ENCODE measurements at regions not wholly inside any gene's neighbourhood (a gene's known extent, or its start where the extent isn't known, plus 50 kb on each side); places are given as distances from the start of the nearest gene placed in this dataset.
"Not testable (repeated sequence)": the region's sequence is repeated elsewhere in the genome, so short reads cannot be mapped to it uniquely, and the experiment has no call there.

DNA sequence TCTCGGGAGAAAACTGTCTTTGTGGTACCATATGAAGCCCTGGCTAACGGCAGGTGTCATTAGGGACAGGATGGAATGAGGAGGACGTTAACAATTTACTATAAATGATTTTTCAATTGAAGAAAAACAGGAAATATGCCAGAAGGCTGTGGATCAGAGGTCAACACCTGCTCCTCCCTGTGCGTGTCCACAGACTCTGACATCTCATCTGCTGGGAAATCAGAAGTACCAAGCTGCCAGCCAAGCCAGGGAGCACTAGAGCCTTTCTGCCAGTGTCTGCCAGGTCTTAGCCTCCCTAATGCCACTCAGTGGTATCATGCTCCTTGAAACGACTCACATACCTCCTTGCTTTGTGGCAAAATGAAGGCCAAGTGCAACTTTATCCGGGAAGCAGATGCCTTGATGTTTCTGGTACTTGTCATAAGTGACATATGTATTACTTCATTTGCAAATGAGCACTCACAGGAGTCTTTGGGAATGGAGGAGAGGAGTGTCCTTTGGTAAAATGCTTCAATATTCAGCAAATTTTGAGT is 541.1 kb downstream of the SATB2 start:
- DNase-seq (ENCODE audit: low spot score) = no peak

DNA sequence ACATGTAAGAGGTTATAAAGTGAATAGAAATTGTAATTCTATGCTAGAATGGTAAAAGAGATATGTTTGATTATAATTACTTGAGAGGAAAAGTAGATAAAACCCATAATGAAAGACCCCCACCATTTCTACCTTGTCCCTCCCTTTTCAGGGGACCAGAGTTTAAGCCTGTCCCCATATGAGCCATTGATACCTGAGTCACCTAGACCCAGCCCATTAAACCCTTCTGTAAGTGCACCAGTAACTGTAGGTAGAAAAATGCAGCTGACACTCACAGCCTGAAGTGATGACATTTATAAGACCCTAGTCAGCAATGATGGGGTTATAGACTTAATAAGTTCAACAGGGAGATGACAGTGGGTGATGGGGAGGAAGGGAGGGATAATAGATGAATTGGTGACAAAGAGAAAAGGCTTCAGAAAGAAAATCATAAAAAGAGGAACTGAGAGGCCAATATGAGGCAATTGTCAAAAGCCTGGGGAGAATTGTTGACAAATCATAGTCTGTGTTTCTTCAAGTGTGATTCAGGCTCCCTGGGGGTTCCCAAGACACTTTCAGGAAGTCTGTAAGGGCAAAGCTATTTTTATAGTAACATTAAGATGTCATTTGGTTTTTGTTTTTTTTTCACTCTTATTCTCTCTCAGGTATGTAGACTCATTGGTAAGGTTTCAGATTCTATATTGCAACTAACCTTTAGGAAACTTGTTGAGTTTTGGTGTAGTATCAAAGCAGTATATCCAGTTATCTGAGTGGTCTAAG is 544.2 kb downstream of the SATB2 start:
- DNase-seq (ENCODE audit: low spot score) = no peak

DNA sequence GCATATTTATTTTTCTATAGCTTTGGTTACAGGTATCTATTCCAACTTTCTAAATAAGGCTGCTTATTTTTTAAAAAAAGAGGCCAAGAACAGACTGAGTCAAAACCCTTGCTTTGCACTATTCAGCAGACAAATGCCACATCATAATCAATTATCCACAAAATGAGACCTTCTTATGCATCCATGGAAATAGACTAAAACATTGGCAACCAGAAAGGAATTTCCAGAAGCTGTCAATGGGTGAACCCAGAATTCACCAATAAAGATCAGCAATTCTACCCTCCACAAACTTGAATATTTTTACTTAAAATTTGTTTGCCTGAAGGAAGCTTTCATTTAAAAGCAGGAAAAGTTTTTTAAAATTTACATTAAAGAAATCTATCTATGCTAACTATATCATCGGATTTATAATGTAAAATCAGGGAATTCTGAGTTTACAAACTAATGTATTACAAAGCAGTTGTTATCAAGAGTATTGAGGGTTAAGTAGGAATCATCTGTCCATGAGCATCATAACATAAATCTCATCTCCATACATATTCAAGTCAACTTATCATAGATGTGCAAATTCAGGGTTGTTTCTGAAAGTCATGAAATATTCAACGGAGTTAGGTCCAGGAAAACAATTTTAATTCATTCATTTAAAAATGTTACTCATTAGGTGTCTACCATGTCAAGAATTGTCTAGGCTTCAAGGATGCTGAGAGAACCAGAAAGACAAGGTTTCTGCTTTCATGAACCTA is 548.0 kb downstream of the SATB2 start:
- no peak for DNase-seq (ENCODE audit: low spot score)

DNA sequence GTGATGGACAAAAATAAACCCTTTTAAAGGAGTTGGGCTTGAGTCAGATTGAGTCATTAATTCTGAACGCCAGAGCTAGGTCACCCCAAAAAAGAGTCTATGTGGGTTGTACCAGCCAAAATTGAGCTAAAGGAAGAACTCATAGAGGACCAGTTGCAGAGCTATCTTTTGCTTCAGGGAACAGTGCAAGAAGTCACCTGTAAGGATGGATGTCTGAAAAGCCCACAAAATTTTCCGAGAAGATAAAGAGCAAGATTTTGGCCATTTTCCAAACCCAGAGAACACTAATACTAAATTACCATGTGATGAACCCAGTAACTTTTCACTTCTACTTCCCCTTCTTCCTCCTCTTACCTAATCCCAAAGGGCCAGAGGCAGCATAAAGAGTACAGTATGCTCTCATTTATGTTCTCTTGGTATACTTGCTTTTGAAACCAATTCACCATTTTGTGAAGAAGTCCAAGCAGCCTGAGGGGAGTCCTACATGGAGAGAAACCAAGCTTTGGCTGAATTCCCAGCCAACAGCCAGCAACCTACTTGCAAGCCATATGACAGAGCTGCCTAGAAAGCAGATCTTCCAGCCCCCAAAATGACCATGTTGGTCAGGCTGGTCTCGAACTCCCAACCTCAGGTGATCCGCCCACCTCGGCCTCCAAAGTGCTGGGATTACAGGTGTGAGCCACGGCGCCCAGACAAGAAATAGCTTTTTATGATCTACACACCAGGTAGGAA is 551.7 kb downstream of the SATB2 start:
- no peak for DNase-seq (ENCODE audit: low spot score)

DNA sequence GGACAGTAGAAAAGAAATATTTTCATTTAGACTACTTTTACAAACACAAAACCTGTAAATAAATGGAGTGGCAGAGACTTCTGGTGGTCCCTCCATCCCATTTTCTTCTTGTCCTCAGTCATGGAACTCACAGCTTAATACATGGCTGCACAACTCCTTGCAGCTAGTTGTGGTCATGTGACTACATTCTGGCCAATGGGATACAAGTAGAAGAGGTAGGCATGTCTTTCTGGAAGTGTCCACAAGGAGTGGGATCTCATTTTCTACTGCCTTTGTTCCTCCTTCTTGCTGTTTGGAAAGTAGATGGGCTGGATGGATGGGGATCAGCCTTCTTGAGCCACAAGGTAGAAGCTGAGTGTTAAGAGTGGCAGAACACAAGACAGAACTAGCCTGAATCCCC is 555.8 kb downstream of the SATB2 start:
- no peak for DNase-seq (ENCODE audit: low spot score)

DNA sequence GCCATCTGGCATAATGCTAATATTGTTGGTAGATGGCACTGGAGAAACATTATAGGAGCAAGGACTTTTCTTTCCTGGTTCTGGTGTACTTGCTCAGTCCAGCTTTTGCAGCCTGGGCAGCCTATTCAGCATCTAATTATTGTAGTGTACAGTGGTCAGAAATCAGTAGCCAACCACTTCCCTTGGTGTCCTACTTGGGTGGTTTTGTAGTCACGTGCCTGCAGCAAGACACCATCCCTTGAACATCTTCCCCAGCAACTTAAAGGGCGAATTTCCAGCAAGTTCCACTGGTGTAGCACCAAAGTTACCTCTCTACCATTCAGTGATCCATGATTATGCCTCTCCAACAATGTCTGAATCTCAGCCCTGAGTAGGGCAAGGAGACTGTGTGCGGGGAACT is 557.6 kb downstream of the SATB2 start:
- no peak for DNase-seq (ENCODE audit: low spot score)

DNA sequence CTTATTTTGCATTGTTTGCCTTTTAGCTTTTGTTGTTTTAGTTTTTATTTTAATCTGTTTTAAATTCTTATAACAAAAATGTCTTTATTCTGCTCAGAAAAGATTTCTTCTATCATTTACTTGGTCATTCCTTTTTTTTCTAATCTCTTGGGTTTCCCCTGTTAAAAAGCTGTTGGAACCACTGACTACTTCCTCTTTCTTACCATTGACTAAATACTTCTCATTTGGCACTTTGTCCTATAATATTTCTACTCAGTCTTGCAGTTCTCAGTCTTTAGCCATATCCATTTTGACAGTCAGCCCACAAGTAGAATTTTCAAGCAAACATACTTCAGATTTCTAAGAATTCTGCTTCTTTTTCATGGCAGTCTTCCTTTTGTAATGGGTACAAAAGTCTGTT is 567.2 kb downstream of the SATB2 start:
- DNase-seq (ENCODE audit: low spot score) = no peak

DNA sequence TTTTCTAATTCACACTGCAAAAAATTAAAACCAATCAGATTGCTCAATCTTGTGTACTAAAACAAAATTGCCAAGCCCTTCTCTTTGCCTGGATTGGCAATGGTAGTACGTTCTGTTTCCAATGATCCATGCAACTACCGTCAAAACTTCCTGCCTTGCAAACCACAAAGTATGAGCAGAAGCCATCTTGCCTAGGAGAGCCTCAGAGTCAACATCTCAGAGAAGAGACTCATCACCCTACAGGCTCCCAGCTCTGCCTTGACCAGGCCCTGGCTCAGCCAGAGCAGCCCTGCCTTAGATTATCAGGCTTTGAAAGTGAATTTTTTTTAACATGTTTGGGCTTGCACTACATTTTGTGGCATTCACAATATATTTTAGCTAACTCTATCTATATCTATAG is 574.1 kb downstream of the SATB2 start:
- no peak for DNase-seq (ENCODE audit: low spot score)

DNA sequence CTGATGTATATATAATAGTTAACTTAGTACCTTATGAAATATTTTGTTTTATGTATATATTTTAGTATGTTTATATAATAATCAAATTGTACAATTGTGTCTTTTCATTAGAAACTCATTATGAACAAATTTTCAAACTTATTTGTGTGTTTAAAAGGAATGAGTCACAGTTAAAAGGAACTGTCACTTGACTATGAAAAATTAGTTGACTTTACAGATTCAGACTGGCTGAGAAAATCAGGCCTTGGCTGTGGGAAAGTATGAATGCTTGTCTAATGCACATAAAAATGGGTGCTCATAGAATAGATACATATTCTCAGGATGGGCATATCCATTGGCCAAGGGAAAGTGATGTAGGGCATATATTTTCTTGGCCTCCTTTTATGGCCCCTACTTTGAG is 576.8 kb downstream of the SATB2 start:
- DNase-seq (ENCODE audit: low spot score) = no peak

DNA sequence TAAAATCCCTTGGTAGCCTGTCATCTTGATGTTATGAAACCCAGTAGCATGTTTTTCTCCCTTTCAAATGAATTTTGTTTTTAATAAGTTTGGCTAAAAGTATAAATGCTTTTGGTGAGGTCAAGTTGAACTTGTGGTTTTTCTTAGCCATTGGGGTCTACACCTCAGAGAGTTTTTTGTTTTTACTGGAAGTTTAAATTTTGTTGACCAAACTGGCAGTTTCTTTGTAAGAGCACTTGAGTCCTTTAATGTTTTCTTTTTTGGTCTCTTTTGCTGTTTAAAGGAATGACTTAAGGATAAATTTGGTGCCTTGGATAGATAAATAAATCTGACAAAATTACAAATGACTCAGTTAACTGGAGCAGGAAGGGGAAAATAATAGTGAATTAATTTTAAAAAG is 577.3 kb downstream of the SATB2 start:
- no peak for DNase-seq (ENCODE audit: low spot score)

DNA sequence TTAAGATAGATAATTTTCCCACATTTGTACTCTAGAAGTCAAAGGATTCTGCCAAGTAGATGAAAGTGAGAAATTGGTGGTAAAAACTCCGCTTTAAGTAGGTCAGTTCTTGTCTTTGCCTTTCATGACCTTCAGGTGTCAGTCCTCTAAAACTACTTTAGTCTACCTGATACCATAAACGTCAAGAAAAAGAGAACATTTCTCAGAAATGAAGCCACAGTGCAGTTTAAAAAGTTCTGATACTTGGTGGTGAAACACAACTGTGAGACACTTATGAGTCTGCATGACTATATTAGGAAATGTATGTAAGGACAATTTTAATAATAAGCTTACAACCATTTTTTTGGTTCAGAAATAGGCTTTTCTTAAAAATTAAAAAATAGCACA is 583.3 kb downstream of the SATB2 start:
- no peak for DNase-seq (ENCODE audit: low spot score)

DNA sequence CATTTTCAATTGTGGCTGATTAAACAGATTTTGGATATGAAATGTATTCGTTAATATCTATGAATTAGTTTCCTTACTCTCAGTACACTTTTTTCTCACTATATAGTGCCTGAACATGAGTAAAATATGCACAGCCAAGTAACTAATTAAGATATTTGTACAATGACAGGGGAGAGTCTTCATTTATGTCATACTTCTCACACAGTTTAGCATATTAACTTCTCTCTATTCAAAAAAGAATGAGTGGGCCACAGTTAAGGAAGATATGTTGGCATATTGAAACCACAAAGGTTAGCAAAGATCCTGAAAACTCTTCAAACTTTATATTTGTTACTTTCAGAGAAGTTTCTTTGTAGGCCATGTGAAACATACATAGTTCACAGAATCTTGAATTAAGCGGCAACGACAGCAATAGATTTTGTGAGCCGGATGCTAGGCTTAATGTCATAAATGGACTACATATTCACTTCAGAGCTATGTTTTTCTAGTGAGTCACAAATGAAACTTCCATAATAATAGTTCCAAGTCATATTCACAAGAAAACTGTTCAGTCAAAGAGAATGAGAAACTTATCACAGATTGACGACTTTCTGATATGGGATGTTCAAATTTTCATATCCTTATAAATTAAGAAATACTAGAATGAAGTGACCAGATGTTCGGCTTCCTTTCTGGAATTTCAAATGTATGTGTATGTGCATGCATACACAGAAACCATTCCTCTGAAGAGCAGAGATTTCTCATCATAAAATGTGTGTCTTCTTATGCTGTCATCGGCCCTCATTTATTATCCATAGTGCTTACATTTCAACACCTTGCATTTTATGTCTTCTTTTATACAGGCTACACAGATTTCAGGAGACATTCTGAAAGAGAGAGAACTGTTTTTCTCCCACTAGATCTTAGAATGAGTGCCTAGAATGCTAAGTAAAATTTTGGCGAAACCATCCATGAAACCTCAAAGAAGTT is 584.0 kb downstream of the SATB2 start:
- DNase-seq (ENCODE audit: low spot score) = peak; percentile 6

DNA sequence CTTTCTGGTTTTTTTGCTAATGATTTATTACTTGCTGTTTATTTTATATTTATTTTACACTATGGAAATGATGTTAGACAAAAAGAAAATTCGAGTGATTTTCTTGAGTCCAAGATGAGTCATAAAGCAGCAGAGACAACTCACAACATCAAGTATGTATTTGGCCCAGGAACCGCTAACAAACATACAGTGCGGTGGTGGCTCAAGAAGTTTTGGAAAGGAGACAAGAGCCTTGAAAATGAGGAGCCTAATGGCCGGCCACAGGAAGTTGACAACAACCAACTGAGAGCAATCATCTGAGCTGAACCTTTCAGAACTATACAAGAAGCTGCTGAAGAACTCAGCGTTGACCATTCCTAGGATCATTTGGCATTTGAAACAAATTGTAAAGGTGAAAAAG is 594.1 kb downstream of the SATB2 start:
- no peak for DNase-seq (ENCODE audit: low spot score)

DNA sequence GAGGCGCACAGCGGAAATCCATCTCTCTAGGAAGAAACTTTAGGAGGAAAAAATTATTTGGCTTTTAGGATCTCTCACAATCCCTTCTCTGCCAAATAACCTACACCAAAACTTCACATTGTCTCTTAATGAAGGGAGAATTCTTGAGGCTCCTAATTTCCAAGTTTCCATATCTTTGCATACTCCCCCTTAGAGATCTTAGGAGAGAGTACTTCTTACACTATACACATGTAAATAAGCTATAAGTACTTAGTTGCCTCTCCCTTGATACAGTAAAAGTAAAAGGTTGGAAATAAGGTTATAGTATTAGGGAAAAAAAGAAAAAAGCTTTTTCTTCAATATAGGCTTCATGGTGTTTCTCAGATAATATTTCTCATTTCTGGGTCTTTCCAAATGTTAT is 596.7 kb downstream of the SATB2 start:
- no peak for DNase-seq (ENCODE audit: low spot score)

DNA sequence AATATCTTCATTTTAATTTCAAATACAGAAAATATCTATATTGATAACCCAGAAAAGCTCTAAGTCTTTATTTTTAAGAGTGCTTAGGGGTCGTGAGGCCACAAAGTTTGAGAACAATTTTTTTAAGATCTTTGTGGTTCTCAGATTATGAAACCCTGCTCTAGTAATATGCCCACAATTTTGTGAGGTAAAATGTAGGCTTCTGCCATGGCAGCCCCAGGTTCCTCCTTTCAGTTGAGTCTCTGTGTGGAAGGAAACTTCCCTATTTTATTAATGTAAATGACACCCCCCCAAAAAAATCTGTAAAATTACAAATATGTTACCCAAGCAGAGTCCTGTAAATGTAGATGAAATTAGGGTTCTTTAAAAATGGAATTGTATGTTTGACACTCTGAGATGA is 600.5 kb downstream of the SATB2 start:
- no peak for DNase-seq (ENCODE audit: low spot score)

DNA sequence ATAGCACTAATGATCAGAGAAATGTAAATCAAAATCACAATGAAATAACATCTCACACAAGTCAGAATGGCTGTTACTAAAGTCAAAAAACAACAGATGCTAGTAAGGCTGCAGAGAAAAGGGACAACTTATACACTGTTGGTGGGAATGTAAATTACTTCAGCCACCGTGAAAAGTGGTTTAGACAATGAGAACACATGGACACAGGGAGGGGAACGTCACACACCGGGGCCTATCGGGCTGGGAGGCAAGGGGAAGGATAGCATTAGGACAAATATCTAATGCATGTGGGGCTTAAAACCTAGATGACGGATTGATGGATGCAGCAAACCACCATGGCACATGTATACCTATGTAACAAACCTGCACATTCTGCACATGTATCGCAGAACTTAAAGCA is 602.0 kb downstream of the SATB2 start:
- not testable (repeated sequence) for DNase-seq (ENCODE audit: low spot score)

DNA sequence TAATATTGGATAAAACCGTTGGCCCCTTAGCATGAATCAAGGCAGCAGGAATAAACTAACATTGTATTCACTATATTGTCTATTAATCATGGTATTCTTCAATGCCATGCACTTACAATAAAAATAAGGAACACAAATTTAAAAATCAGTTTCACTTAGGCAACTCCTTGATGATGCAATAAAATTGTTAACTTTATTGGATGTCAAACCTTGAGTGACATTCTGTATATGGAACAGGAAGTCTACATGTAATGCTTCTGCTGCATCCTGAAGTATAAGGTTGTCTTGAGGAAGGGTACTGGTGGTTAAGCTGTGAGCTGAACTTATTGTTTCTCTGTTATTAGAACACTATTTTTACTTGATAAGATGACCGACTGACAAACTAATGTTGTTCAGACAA is 605.5 kb downstream of the SATB2 start:
- DNase-seq (ENCODE audit: low spot score) = no peak

DNA sequence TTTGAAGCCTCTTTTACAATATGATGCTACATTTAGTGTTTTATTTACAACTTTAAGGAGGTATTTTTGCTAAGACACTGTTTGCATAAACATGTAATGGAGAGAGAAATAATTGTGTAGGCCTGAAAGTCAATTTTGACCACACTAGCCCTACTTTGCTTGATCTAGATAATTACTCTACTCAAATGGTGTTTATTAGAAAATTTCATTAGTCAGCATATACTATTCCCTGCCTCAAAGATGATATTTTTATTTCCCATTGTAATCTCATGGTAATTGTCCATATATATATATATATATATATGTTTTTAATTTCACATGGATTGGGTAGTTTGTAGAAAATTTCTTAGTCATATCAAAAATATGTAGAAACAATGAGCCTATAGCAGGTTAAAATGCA is 632.2 kb downstream of the SATB2 start:
- DNase-seq (ENCODE audit: low spot score) = no peak

DNA sequence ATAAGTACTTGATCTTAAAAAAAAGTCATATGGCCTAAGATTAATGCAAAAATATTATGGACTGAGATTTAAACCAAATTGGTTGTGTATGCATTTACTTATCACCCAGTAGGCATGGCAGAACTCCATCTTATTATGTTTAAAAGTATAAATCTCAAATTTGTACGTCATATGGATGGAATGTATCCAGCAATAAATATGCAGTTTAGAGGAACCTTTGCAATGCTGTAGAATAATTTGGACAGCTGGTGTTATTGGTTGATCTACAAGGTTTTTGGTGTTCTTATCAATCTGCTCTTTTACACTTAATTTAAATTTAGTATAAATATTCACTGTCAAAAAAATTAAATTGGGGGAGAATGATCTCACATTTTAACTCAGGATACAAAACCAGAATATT is 640.2 kb downstream of the SATB2 start:
- no peak for DNase-seq (ENCODE audit: low spot score)

DNA sequence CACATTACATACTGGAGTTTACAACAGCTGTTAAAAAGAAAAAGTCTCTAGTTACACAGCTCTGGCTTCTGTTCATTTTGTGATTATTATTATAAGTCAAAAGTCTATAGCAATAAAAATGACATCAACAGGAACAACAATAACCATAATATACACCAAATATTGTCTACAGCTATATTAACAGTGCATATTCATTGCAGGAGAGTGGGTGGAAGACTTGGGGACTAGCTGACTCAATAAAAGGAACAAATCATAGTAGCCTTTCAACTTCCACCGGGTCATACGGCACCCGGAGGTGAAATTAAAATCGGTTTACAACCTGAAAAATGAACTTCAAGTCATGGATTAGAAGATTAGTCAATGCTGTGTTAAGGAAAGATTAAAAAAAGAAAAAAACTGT is 642.1 kb downstream of the SATB2 start:
- DNase-seq (ENCODE audit: low spot score) = no peak

DNA sequence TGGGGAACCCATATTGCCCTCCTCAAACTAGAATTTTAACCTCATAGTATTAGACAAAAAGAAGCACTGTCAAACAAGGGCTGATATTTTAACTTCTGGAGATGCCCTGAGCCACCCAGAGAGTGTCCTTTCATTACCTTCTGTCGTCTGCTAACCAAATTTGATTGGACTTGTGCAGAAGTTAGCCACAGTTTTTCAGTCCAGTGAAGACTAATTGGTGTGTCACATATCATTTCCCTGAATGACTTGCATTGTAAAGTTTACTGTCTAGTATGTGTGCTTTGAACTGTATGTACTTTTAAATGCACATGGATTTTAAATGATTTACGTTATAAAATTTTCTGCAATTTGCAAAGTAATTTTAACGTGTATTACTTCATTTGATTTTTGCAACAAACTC is 646.5 kb downstream of the SATB2 start:
- DNase-seq (ENCODE audit: low spot score) = no peak

All from umbilical cord (tissue), 1 donor.